ENCODE measurements at regions not wholly inside any gene's neighbourhood (a gene's known extent, or its start where the extent isn't known, plus 50 kb on each side); places are given as distances from the start of the nearest gene placed in this dataset.

DNA sequence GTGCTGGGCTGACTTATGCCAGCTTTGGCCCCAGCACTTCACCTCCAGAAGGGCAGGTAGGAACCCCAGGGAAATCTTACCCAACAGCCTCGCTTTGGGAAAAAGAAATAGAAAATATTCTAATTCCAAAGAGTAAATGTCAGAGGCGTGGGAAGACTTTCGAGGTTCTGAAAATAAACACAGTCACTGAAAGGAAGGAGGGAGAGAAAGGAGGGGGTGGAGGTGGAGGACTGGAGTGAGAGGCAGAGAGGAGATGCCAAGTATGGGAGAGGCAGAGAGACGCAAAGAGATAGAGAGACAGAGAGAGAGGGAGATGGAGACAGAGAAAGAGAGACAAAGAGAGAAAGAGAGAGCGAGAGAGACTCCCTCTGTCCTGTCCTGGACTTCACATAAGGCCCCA, 395.0 kb downstream of the PTPRU start:
- TF ChIP-seq EZH2phosphoT487 (IDR thresholded peaks at IDR 0.05; ENCODE audit: borderline replicate concordance): no peak
- TF ChIP-seq, protein P1, sequence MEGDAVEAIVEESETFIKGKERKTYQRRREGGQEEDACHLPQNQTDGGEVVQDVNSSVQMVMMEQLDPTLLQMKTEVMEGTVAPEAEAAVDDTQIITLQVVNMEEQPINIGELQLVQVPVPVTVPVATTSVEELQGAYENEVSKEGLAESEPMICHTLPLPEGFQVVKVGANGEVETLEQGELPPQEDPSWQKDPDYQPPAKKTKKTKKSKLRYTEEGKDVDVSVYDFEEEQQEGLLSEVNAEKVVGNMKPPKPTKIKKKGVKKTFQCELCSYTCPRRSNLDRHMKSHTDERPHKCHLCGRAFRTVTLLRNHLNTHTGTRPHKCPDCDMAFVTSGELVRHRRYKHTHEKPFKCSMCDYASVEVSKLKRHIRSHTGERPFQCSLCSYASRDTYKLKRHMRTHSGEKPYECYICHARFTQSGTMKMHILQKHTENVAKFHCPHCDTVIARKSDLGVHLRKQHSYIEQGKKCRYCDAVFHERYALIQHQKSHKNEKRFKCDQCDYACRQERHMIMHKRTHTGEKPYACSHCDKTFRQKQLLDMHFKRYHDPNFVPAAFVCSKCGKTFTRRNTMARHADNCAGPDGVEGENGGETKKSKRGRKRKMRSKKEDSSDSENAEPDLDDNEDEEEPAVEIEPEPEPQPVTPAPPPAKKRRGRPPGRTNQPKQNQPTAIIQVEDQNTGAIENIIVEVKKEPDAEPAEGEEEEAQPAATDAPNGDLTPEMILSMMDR (conservative IDR thresholded peaks at IDR 0.05; ENCODE audit: low read length): no peak
